SU-DHL-6 (cell line): ENCODE measurements at regions not wholly inside any gene's neighbourhood (a gene's known extent, or its start where the extent isn't known, plus 50 kb on each side); places are given as distances from the start of the nearest gene placed in this dataset.

Experiments
- H2AFZ ChIP-seq: fragments of 200-600 bp; sonication (generic); 2 replicates; pipeline ENCODE4 v1.6.1; 2014; ENCODE audit warnings: low read depth, mild to moderate bottlenecking, moderate library complexity, mixed read lengths, antibody characterized with exemption, low read length; ENCODE audit not compliant: severe bottlenecking
- H3F3A ChIP-seq: fragments of 200-600 bp; shearing (Covaris generic); 2 replicates; pipeline ENCODE4 v1.6.0; 2016; ENCODE audit warnings: antibody characterized with exemption, mild to moderate bottlenecking; ENCODE audit not compliant: insufficient read depth
- H3K27ac ChIP-seq: fragments of 200-600 bp; sonication (generic); 2 replicates; pipeline ENCODE4 v1.5.1; 2016; ENCODE audit warnings: low read depth, mild to moderate bottlenecking, low read length, moderate library complexity, mixed read lengths
- H3K27me3 ChIP-seq: fragments of 200-600 bp; sonication (generic), shearing (Covaris generic); 2 replicates; pipeline ENCODE4 v1.6.0; 2014; ENCODE audit warnings: mild to moderate bottlenecking, low read length
- H3K36me3 ChIP-seq: fragments of 200-600 bp; sonication (generic); 2 replicates; pipeline ENCODE4 v1.6.1; 2014; ENCODE audit warnings: mild to moderate bottlenecking, low read length, mixed read lengths
- H3K4me2 ChIP-seq: fragments of 300-600, 200-600 bp; shearing (Covaris generic), sonication (generic); 2 replicates; pipeline ENCODE4 v1.6.0; 2014; ENCODE audit warnings: low read length, low read depth, mild to moderate bottlenecking; ENCODE audit not compliant: poor library complexity, severe bottlenecking
- H3K4me3 ChIP-seq: fragments of 200-600 bp; sonication (generic); 2 replicates; pipeline ENCODE4 v1.5.1; 2014; ENCODE audit warnings: antibody characterized with exemption, low read length, mild to moderate bottlenecking, mixed read lengths; ENCODE audit not compliant: insufficient read depth, poor library complexity, severe bottlenecking
- H3K79me2 ChIP-seq: fragments of 200-600 bp; sonication (generic); 2 replicates; pipeline ENCODE4 v1.6.1; 2014; ENCODE audit warnings: mild to moderate bottlenecking, low read length, moderate library complexity; ENCODE audit not compliant: insufficient read depth
- H3K9ac ChIP-seq: fragments of 200-600 bp; sonication (generic); 2 replicates; pipeline ENCODE4 v1.7.0; 2014; ENCODE audit warnings: mild to moderate bottlenecking, low read length
- H3K9me2 ChIP-seq: fragments of 200-600 bp; sonication (generic); replicated peaks from 2 replicates; pipeline ENCODE4 v1.6.1; 2014; ENCODE audit warnings: low read length; ENCODE audit not compliant: insufficient read depth
- H3K9me3 ChIP-seq: fragments of 200-600 bp; sonication (generic); 2 replicates; pipeline ENCODE4 v1.6.1; 2014; ENCODE audit warnings: low read length, mixed read lengths; ENCODE audit not compliant: insufficient read depth
- H4K20me1 ChIP-seq: fragments of 200-600 bp; sonication (generic); 2 replicates; pipeline ENCODE4 v1.6.1; 2014; ENCODE audit warnings: low read depth, mild to moderate bottlenecking, antibody characterized with exemption, low read length, moderate library complexity, mixed read lengths
- CTCF ChIP-seq: fragments of 200-600 bp; sonication (generic); IDR thresholded peaks from one replicate; pipeline ENCODE4 v1.5.1; 2017; ENCODE audit warnings: antibody characterized with exemption, mild to moderate bottlenecking, low read length, moderate library complexity; ENCODE audit not compliant: insufficient read depth, poor library complexity, severe bottlenecking
- EZH2phosphoT487 ChIP-seq: fragments of 200-600 bp; sonication (generic), shearing (Covaris generic); conservative IDR thresholded peaks from 2 replicates; pipeline ENCODE4 v1.6.1; 2018; ENCODE audit warnings: mild to moderate bottlenecking, antibody characterized with exemption, low read length, moderate library complexity, mixed read lengths

- Histone ChIP-seq H3F3A (no peaks in the 10 kb centered on the region), H3K4me3 (no peak overlapping the region), H3K36me3 (no peaks in the 10 kb centered on the region), H3K9me3 (no peaks in the 10 kb centered on the region), H3K9me2 (no peaks in the 10 kb centered on the region), H3K27me3 (no peaks in the 10 kb centered on the region), H3K27ac (no peak overlapping the region), H3K4me2 (no peak overlapping the region), H3K9ac (no peak overlapping the region), H3K79me2 (no peaks in the 10 kb centered on the region), H2AFZ (no peak overlapping the region), H4K20me1 (no peaks in the 10 kb centered on the region)
- no peak for TF ChIP-seq CTCF
- no peak for TF ChIP-seq EZH2phosphoT487
These were observed 246.7 kb downstream of the SHOX2 start for GRCh38 chr3:157859541-157859940.

GRCh38 chr3:157858821-157859220 is 247.4 kb downstream of the SHOX2 start:
- Histone ChIP-seq H3K36me3 (no peaks in the 10 kb centered on the region), H3K4me3 (no peak overlapping the region), H4K20me1 (no peaks in the 10 kb centered on the region), H3K9me2 (no peaks in the 10 kb centered on the region), H2AFZ (no peak overlapping the region), H3K9ac (no peak overlapping the region), H3K4me2 (no peak overlapping the region), H3K27ac (no peak overlapping the region), H3K79me2 (no peaks in the 10 kb centered on the region), H3F3A (no peaks in the 10 kb centered on the region), H3K9me3 (no peaks in the 10 kb centered on the region), H3K27me3 (no peaks in the 10 kb centered on the region)
- TF ChIP-seq EZH2phosphoT487 (no peak), CTCF (no peak)

GRCh38 chr3:157857440-157857839 is 248.8 kb downstream of the SHOX2 start:
- H3K4me2 ChIP-seq: no peak overlapping the region
- no peak for TF ChIP-seq CTCF
- TF ChIP-seq EZH2phosphoT487: no peak
- H3F3A ChIP-seq: no peaks in the 10 kb centered on the region
- H3K27me3 ChIP-seq: no peaks in the 10 kb centered on the region
- H3K4me3 ChIP-seq: no peak overlapping the region
- H3K27ac ChIP-seq: no peak overlapping the region
- no peak overlapping the region for H3K9ac ChIP-seq
- no peaks in the 10 kb centered on the region for H3K9me3 ChIP-seq
- no peak overlapping the region for H2AFZ ChIP-seq
- H3K9me2 ChIP-seq: no peaks in the 10 kb centered on the region
- H4K20me1 ChIP-seq: no peaks in the 10 kb centered on the region
- H3K79me2 ChIP-seq: no peaks in the 10 kb centered on the region
- H3K36me3 ChIP-seq: no peaks in the 10 kb centered on the region
